Renal cortical epithelial cell (primary cell): ENCODE measurements at regions not wholly inside any gene's neighbourhood (a gene's known extent, or its start where the extent isn't known, plus 50 kb on each side); places are given as distances from the start of the nearest gene placed in this dataset.

ENCODE experiments used
- DNase-seq: peaks from one replicate; pipeline ENCODE4 v3.0.0-alpha.2; 2011; ENCODE audit warnings: low read depth

DNA sequence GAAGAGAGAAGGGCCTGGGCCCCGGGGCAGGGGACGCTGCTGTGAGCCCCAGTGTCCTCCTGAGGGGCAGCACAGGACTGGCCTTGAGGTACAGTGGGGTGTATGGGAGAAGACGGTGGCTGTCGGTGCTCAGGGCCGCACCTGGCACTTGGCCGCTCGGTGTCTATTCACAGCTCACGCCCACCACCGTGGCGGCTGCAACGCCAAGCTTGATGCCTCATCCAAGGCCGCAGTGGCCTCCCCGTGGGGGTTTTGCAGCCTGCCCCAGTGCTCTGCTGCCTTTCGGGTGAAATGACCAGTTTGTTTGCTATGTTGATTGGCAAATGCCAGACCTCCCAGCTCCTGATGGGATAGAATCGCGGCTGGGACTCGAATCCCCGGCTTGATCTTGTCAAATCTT lies 79.5 kb upstream of the SLCO4A1 start:
- DNase-seq = no peak

DNA sequence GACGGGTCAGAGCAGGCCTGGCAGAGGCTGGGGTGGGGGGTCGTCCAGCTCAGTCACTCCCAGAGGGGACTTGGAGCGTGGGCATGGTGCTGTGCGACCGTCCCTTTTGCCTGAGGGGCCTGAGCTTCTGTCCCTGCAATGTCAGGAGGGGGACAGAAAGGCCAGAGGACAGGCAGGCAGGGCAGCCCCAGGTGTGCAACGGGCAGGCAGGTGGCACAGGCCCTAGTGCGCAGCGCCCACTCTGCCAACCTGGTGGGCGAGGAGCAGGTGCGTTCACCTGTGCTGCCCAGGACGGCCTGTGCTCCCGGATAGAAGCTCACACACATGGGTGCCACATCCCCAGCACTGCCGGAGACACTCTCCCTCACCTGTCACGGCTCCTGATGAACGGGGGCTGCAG lies 78.7 kb upstream of the SLCO4A1 start:
- DNase-seq = no peak

DNA sequence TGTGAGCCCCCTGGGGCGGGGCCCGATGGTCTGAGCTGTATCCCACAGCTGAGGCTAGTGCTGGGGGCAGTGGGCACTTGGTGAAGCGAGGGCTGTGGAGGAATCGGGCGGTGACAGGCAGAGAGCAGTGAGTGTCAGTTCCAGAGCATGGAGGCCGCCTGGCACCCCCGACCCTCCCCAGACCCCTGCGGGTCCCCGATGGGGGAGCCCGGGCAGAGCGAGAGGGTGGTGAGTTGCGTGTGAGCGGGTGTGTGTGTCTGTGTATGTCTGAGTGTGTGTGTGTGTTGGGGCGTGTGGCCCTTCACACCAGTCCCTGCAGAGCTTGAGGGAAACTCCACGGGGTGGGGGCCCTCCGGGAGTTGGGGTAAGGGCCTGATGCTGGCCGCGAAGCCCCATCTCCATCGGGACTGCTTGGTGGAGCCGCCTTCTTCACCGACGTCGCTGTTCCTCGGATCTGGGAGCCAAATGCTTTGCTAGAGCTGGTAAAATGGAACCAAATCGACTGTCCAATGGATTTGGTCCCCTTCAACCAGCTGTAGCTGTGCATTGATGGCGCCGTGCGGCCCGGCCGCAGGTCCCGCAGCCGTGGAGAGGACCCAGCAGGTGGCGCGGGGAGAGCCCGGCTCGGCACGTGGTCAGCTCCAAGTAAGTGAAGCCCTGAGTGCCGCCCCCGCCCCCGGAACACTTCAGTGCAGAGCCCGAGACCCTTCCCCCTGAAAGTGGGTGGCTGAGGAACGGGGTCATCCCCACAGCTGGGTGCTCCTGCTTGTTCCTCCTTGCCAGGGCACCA lies 77.7 kb upstream of the SLCO4A1 start:
- DNase-seq = no peak

DNA sequence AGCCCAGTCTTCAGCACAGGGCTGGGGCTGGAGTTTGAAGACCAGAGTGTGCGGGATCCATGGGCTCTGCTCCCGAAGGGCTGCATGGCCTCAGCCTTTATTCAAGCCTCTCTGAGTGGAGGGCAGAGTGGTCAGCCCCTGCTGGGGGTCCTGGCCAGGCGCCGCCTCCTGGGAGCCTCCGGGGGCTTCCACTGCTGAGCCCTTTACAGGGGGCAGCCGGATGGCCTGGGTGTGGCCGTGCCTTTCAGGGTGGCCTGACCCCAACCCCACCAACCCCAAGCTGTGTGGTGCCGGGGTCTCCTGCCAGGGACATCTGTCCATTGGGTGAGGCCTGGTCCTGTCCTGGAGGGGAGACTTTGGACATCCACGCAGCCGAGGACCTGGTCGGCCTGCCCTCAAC lies 76.0 kb upstream of the SLCO4A1 start:
- no peak for DNase-seq

DNA sequence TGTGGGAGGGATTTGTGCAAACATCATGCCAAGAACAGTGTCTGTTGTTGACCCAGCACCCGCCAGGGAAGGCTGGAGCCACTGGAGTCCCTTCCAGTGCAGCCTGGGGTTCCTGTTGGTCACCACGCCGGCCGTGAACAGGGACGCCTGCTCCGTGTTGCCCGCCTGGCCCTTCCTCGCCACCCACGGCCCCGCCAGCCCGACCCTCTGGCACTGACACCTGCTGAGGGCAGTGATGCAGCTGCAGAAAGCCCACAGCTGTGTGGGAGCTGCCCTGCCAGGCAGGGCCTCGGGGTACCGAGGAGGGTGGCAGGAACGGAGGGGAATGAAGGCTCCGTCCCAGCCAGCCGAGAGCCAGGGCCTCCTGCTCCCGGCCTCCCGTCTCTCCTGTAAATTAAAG lies 75.5 kb upstream of the SLCO4A1 start:
- DNase-seq = no peak

DNA sequence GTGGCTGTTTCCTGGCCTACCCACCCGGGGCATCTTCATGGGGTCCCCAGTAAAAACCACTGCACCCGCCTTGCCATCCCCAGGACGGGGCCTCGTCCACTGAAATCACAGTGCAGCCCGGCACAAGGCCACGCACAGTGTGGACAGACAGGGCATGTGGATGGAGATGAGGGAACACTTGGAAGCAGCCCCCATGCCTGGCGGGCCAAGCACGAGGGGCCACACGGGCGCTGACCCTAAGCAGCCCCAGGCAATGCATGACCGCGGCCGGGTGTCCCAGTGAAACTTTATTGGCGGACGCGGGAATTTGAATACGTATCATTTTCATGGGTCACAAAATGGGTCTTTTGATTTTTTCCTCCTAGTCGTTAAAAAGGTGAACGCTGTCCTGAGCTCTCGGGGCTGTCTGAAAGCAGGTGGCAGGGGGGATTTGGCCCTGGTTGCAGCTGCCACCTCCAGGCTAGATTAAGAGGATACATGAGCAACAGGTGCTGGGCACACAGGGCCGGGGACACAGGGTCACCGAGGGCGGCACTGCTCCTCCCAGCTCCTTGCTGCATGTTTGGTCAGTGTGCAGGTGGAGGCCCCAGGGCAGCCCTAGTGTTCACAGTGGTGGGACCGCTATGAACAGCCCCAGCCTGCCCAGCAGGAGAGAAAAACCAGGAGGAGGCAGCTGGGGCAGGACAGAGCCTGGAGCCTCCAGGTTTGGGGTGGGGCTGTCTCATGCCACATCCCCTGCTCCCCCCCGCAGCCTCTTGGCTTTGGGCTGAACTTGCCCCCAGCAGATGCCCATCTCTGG lies 74.9 kb upstream of the SLCO4A1 start:
- no peak for DNase-seq

DNA sequence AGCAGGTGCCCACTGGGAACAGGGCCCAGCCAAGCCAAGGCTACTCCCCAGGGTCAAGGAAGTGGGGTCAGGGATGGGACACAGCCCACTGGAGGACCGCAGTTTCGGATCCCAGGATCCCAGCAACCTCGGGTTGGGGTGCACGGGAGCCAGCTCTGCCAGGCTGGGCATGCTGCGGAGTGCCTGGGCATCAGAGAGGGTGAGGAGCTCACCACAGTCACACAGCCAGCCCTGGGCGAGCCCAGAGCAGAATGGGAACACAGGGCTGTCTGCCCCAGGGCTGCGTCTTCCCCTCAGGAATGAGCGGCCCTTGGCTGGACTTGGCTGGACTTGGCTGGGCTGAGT lies 74.3 kb upstream of the SLCO4A1 start:
- DNase-seq = no peak

DNA sequence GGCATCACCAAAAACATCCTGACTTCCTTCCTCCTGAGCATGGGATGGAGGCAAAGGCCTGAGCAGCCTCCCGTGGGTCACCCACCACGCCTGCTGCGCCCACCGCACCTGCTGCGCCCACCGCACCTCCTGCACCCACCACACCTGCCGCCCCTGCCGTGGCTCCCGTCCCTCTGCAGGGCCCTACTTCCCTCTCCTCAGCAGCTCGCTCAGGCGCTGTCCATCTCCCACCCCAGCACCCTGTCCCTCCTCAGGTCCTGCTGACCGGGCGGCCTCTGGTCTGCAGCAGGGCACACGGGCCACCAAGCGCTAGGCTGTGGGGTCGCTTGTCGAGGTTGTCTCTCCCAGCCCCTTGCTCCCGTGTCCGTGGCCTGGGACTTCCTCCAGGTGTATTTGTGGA lies 72.7 kb upstream of the SLCO4A1 start:
- DNase-seq = no peak

DNA sequence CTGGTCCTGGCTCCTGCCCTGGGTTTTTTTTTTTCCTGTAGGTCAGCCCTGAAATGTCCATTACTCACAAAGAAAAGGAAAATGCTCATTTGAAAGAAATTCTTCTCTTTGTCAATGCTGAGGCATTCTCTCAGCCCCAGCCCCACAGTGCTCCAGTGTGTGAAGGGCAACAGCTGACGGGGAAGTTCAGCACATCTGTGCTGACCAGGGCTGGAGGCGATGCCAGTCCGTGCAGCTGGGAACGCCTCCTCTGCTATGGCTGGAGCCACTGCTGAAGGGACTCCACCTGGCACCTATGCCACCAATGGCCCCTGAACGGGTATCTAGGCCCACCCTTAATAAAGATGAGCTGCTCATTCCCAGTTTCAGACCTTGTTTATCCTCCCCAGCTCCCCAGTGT lies 71.9 kb upstream of the SLCO4A1 start:
- no peak for DNase-seq

DNA sequence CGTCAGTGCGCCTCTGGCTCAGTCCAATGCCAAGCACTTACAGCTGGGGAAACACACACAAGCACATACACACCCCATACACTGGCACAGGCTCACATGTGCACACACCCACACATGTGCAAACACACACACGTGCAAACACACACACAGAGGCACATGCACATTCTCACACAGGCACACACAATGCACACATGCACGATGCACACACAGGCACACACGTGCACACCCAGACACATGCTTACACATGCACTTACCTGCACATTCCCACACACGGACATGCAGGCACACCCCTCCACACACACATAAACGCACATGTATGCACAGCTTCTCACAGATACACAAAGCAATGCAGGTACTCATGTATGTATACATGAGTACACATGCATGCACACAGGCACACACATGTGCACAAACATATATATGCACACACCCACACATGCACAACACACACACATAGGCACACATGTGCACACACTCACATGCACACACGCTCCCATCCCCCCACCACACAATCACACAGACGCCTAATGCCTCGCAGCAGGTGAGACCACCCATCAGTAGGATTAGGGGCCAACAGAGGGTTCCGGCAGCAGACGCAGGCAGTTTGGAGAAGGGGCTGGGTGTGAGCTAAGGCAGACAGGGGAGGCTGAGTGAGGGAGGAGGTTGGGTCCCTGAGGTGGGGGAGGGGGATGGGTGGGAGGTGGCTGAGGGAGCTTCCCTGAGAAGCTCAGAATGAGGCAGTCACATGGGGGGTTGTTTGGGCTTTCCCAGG lies 71.2 kb upstream of the SLCO4A1 start:
- DNase-seq = no peak

DNA sequence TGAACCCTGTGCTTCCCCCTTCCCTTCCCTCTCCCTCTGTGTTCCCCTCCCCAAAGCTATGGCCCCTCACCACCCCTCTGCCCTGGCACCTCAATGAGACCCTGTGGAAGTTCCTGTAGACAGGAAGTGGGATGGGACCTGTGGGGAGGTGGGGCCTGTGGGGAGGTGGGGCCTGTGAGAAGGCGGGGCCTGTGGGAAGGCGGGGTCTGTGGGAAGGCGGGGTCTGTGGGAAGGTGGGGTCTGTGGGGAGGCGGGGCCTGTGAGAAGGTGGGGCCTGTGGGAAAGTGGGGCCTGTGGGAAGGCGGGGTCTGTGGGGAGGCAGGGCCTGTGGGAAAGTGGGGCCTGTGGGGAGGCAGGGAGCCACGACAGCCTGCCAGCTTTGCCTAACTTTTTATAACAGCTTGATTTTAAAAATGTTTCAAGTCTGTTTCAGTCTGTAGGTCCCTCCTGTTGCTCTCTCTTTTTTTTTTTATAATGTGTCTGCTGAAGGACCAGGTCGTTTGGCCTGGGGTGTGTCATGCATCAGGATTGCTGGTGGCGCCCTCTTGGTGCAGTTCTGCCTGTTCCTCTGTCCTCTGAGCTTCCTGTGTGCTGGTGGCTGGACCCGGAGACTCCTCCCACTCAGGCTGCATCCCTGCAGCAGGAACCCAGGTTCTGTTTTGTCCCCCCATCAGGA lies 70.5 kb upstream of the SLCO4A1 start:
- DNase-seq = no peak

DNA sequence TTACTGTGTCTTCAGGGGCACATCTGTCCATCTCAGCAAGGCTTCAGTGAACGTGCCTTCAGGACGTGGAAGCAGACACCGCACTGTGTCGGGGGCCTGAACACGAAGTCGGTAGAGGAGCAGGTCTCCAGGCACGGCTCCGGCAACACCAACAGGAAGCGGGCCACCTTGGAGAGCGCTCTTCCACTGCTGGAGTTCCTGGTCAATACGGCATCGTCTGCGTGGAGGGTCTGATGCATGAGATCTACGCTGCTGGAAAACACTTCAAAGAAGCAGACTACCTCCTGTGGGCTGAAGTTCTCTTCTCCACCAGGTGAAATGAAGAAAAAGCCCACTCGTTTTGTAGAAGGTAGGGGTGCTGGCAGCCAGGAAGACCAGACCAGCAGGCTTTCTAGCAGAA lies 69.3 kb upstream of the SLCO4A1 start:
- no peak for DNase-seq

DNA sequence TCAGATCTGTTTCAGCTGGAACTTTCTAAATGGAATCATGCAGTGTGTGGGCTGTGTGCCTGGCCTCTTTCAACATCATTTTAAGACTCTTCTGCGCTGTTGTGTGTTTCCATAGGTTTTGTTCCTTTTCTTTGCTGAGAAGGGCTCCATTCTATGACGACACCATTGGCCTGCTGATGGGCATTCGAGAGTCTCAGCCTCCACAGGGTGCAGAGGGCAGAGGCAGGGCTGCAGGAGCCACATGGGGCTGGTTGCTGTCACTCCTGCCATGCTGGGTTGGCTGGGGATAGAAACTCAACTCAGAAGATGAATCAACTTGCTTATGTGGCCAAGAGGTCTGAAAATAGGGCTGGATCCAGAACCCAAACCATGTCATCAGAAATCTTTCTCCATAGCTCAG lies 68.5 kb upstream of the SLCO4A1 start:
- DNase-seq = no peak

DNA sequence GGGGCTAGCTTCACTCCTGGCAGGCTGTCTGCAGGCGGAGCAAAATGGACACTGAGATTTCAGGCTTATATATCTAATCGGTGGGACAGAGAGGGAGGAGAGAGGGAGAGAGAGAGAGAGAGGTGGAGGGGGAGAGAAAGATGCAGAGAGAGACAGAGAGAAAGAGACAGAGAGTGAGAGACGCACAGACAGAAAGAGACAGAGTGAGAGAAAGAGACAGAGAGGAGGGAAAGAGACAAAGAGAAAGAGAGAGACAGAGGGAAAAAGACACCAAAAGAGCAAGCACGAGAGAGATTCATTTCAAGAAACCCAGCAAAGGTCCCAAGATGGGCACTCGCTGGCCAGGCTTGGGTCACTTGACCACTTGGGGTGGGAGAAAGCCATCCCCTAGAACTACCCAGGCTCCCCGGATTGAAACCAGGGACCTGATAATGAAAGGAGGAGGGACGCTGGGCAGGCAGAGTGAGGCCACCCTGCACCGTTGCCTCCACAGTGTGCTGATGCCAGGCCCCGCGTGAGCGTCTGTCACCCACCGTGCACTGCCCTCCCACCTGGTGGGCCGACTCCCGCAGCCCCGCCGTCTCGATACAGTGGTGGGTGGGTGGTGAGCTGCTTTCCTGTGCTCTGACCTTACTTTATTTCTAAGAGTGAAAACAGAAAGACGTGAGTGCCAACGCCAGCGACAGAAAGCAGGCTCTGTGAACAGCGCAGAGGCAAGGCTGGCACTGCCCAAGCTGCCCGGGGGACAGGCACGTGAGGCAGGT lies 67.9 kb upstream of the SLCO4A1 start:
- no peak for DNase-seq

DNA sequence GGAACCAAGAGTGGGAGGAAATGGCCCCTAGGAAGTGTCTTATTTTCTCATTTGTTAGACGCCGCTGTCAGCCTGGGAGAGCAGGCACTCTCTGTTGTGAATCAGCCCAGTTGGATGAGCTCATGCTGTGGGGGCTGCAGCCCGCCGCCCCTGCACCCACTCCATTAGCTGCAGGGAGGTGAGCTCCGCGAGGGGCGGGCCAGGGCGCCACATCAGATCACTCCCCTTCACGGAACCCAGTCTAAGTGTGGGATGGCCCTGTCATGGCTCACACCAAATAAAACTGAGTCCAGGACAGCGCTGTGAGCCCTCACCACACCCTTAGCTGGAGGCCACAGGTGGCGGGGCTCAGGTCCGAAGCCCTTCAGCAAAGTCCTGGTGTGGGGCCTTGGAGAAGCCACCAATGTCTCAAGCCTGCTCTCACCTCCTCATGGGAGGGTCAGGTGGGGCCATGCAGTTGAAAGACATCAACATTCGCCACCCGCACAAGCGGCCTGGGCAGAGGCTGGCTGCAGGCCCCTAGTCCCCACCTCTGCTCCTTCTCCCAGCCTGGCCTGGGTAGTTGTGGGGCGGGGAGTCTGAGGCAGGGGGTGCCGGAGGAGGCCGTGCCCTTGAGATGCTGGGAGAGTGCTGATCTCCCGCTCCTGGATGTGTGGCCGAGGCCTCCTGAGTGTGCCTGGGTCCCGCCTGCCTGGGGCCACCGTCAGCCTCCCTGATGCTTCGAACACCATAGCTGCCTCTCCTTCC lies 66.2 kb upstream of the SLCO4A1 start:
- DNase-seq = no peak

DNA sequence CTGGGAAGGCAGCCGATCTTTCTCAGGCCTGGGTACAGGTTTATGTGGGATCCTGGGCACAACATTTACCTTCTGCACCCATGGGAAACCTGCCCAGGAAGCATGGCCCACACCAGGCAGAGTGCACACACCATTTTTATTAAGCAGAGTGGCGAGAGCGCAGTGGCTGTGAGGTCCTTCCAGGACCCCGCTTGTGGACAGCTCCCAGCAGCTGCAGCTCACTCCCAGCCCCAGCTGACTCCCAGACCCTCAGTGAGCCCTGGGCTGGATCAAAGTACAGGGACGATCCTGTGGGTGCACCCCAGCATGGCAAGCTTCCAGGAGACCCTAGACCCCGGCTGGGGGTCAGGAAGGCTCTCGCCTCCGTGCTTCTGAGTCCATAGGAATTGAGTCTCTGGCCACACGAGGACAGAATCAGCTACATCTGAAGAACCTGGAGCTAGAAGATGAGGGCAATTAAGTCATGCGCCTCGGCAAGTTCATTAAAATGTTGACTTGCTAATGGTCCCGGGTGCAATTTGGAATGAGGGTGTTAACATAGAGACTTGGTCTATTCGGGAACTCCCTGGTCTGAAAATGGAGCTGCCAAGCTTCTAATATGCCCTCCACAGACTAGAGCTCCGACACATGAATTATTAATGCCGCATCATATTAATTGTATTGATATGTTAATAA lies 65.4 kb upstream of the SLCO4A1 start:
- DNase-seq = peak; percentile 23

DNA sequence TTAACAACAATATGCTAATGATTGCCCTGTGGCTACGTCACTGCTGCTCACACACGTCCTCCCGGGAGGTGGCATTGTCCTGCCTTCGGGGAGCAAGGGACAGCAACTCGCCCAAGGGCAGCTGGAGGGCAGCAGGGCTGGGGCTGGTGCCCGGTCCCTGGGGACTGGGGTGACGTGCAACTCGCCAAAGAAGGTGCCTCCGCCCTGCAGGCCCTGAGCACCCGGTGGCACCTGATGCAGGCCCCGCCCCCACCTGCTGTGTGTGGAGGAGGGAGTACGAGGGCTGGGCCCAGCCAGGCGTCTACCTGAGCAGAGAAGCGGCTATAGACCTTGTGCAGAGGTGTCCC lies 64.8 kb upstream of the SLCO4A1 start:
- no peak for DNase-seq

DNA sequence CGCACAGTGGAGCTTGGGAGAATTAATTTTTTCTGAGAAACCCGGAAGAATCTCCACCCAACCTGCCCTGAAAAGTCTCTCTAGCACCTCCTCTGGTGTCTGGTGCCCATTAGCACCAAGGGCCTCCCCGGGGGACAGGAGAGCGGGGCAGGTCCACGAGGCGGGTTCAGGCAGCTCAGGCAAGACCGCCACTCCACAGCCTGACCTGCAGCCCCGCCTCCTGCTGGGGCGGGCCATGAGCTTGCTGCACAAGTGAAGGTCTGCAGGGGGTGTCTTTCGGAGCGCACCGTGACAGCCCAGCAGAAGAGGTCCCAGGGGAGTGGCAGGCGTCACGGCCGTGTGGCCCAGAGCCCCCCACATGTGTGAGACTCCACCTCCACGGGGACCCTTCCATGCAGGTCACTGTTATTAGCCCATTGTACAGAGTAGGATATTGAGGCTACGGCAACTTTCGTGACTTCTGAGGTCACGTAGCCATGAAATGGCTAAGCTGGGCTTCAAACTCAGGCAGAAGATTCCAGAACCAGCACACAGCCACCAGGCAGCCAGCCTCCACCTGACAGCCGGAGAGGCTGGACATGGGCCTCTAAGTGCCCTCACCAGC lies 63.9 kb upstream of the SLCO4A1 start:
- no peak for DNase-seq

DNA sequence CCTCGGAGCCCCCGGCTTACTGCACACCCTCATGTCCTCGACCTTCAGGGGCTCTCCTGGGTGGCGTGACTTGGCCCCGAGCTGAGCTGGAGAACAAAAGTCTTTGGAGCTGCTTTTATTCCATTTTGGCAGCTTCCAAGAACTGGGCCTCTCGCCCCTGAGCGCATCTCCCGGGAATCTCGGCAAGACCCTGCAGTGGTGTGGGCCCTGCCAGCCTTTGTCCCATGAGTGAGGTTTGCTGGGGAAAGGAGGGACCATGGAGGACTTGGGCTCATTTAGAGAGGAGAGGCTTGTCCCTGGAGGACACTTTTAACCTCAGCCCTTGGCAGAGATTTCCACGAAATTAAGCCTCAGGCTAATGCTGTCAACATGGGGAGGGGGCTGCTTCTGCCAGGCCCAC lies 62.3 kb upstream of the SLCO4A1 start:
- no peak for DNase-seq

DNA sequence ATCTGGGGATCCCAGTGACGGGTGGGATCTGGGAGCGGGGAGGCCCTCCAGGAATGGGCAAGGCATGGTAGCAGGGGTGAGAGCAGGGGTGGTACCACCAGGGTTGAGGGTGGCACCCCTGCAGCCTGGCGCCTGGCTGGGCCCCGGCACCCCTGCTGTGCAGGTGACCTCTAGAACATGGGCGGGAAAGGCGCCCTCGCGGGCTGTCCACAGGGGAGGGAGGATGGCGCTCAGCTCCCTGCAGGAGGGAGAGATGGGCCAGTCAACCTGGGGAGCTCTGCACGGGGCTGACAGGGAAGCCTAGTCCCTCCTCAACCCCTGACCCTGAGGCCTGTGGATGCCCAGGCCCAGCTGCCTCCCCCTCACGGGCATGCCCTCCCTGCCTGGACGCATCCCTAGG lies 61.6 kb upstream of the SLCO4A1 start:
- DNase-seq = no peak
